Suprapubic skin (tissue), 4 donors: ENCODE measurements at regions not wholly inside any gene's neighbourhood (a gene's known extent, or its start where the extent isn't known, plus 50 kb on each side); places are given as distances from the start of the nearest gene placed in this dataset.

Source experiments
- DNase-seq, 2 donors: peaks; one replicate each; pipeline ENCODE4 v3.0.0-alpha.2; 2019; ENCODE audit warnings: low spot score in 2 of 2
- H3K27ac ChIP-seq: fragments of 200-600 bp; sonication (generic); one replicate; pipeline ENCODE4 v1.5.1; 2019
- H3K27me3 ChIP-seq: fragments of 200-600 bp; sonication (generic); one replicate; pipeline ENCODE4 v1.5.1; 2019
- H3K36me3 ChIP-seq: fragments of 200-600 bp; sonication (generic); one replicate; pipeline ENCODE4 v1.5.1; 2019
- H3K4me1 ChIP-seq: fragments of 200-600 bp; sonication (generic); one replicate; pipeline ENCODE4 v1.5.1; 2019
- H3K4me3 ChIP-seq: fragments of 200-600 bp; sonication (generic); one replicate; pipeline ENCODE4 v1.5.1; 2019; ENCODE audit warnings: mild to moderate bottlenecking
- H3K9me3 ChIP-seq: fragments of 200-600 bp; sonication (generic); one replicate; pipeline ENCODE4 v1.5.1; 2019
- CTCF ChIP-seq, 2 donors: fragments of 200-600 bp in 1 of 2; fragments of 450-650 bp in 1 of 2; sonication (generic) in 1 of 2; IDR thresholded peaks; one replicate each; pipeline ENCODE4 v1.5.1; 2016 to 2019; ENCODE audit warnings: antibody characterized with exemption in 2 of 2, mild to moderate bottlenecking in 1 of 2, moderate library complexity in 1 of 2
- EP300 ChIP-seq: sonication (generic); formaldehyde crosslinking; IDR thresholded peaks from one replicate; pipeline ENCODE4 v1.6.1; 2017; ENCODE audit warnings: antibody characterized with exemption
- POLR2A ChIP-seq, 2 donors: fragments of 450-650 bp; IDR thresholded peaks; one replicate each; pipeline ENCODE4 v1.6.1; 2017; ENCODE audit warnings: antibody characterized with exemption in 2 of 2, mild to moderate bottlenecking in 2 of 2, moderate library complexity in 2 of 2
- POLR2AphosphoS5 ChIP-seq, 3 donors: sonication (generic); formaldehyde crosslinking; IDR thresholded peaks; one replicate each; pipeline ENCODE4 v1.6.1; 2017; ENCODE audit warnings: antibody characterized with exemption in 3 of 3
- WGBS: methylation state at CpG from one replicate; pipeline ENCODE4 v1.1.5; 2018; 5-methylcytosine and 5-hydroxymethylcytosine counted together

DNA sequence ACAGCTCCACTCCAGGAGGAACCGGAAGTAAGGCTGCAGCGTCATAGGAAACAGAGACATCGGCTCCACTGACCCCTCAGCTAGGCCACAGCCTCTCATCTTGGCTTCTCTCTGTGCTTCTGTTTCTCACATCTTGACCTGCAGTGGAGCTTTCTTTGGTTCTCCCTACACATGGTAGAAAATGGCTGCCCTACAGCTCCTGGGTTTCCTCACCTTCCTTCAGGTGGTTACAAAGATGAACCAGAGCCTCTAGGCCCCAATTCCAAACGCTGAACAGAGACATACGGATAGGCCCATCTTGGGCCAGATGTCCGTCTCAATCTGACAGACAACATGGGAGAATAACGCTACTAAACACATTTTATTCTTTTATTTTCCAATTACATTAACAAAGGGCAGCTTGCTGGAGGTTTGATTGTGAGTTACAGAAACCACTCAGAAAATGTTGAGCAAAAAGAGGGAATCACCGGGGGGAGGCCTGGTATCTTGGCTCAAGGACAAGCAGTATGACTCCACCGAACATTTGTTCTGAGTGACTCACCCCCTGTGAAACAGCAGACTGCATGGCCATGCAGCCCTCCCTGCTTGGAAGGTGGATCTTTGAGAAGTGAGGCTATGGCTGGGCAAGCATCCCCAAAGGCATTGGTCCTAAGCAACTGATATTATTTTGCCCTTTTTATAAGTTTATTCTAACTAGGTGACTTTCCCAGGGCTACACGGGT is 303.5 kb downstream of the CDCA7 start:
- no peaks in the 10 kb centered on the region for H3K9me3 ChIP-seq
- no peak for TF ChIP-seq EP300
- H3K4me1 ChIP-seq: peaks cover 17% of the 10 kb centered on the region
- no peaks in the 10 kb centered on the region for H3K27me3 ChIP-seq
- no peak overlapping the region for H3K27ac ChIP-seq
- no peaks in the 10 kb centered on the region for H3K36me3 ChIP-seq
- no peak for DNase-seq
- H3K4me3 ChIP-seq: no peak overlapping the region
- WGBS: 82% methylated on average over 10 of the region's 10 CpGs

GRCh38 chr2:173658946-173659371 is 304.3 kb downstream of the CDCA7 start:
- Histone ChIP-seq H3K4me1 (peaks cover 9% of the 10 kb centered on the region), H3K9me3 (no peaks in the 10 kb centered on the region), H3K27me3 (no peaks in the 10 kb centered on the region), H3K27ac (no peak overlapping the region), H3K4me3 (no peak overlapping the region), H3K36me3 (no peaks in the 10 kb centered on the region)
- TF ChIP-seq EP300: no peak
- TF ChIP-seq POLR2AphosphoS5 (IDR thresholded peaks at IDR 0.05): no peak
- 46% methylated on average over 2 of the region's 2 CpGs for WGBS
- no peak for DNase-seq

- TF ChIP-seq CTCF (IDR thresholded peaks at IDR 0.05): no peak
- TF ChIP-seq EP300: no peak
- no peak for TF ChIP-seq POLR2AphosphoS5 (IDR thresholded peaks at IDR 0.05)
- no peak for TF ChIP-seq POLR2A (IDR thresholded peaks at IDR 0.05)
- Histone ChIP-seq H3K27ac (no peak overlapping the region), H3K36me3 (no peaks in the 10 kb centered on the region), H3K4me1 (peaks cover 4% of the 10 kb centered on the region), H3K9me3 (no peaks in the 10 kb centered on the region), H3K27me3 (no peaks in the 10 kb centered on the region), H3K4me3 (no peak overlapping the region)
- WGBS: 89% methylated on average over 8 of the region's 8 CpGs
- no peak for DNase-seq
Observed at GRCh38 chr2:173659509-173659908, 304.8 kb downstream of the CDCA7 start.

DNA sequence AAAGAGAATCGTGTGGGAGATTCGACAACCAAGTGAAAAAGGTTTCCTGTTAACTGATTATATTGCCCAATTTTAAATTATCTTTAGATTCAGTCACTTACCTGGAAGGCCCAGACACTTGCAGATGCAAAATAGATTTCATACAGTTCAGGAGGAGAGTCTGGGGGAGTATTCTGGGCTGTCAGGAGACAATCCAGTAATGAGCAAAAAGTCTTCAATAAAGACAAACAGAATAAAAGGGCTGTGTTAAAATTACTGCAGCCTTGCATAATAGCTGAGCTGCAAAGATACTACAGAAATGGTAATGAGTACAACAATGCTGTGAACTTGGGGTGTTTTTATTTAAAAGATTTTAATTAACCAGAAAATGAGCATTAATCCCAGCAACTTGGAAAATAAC is 303.6 kb downstream of the SP3 start:
- H3K27ac ChIP-seq: no peak overlapping the region
- no peak overlapping the region for H3K4me3 ChIP-seq
- H3K9me3 ChIP-seq: no peaks in the 10 kb centered on the region
- no peaks in the 10 kb centered on the region for H3K36me3 ChIP-seq
- H3K27me3 ChIP-seq: no peaks in the 10 kb centered on the region
- TF ChIP-seq EP300 (no peak), POLR2AphosphoS5 (IDR thresholded peaks at IDR 0.05) (no peak), POLR2A (IDR thresholded peaks at IDR 0.05) (no peak), CTCF (IDR thresholded peaks at IDR 0.05) (no peak)
- WGBS: 90% methylated on average over 2 of the region's 2 CpGs
- H3K4me1 ChIP-seq: peaks cover 6% of the 10 kb centered on the region
- DNase-seq: no peak

DNA sequence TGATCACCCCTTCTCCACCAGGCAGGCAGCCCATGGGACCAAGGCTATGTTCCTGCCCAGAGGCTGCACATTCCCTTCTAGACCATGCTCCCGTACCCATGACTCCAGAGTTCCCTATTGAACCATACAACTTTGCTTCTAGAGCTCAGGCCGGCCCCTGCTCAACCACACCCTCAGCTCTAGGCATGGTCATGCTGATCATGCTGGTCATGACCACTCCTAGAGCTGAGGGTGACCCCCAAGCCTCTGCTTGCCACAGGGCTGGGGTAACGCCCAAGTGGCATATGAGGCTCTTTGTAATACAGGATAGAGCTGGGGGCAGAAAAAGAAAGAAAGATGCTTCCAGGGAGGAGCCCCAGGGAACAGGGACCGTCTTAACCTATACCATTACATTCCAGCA is 301.8 kb downstream of the SP3 start:
- peaks cover 6% of the 10 kb centered on the region for H3K4me1 ChIP-seq
- TF ChIP-seq POLR2A (IDR thresholded peaks at IDR 0.05) (no peak), CTCF (IDR thresholded peaks at IDR 0.05) (no peak), POLR2AphosphoS5 (IDR thresholded peaks at IDR 0.05) (no peak), EP300 (no peak)
- WGBS: 92% methylated on average over 4 of the region's 4 CpGs

DNA sequence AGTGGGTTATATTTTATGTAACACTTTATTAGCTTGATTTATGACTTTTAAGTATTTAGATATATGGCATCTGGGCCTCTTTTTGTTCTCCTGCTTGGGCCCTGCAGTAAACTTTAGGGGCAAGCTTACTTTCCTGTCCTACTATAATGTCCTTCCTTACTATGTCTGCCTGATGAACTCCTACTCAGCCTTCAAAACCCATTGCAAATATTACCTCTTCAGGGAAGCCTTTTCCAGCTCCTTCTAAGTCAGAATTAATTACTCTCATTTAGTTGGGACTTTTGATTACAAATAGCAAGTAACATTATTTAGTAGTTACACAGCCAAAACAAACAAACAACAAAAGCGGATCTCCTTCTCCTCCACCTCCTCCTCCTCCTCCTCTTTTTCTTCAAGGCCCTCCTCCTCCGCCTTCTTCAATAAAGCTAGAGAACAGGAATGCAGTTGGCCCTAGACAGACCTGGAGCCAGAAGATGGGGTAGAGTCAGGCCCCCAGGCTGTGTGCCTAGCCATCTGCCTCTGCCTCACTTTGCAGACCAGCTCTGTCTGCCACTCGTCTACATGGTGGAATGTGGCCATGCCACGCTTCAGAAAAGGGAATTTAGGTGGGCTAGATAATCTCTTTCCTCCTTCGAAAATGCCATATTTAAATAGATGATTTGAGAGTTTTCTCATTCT is 301.2 kb downstream of the SP3 start:
- Histone ChIP-seq H3K36me3 (no peaks in the 10 kb centered on the region), H3K4me3 (no peak overlapping the region), H3K27ac (no peak overlapping the region), H3K4me1 (peaks cover 2% of the 10 kb centered on the region), H3K9me3 (no peaks in the 10 kb centered on the region), H3K27me3 (no peaks in the 10 kb centered on the region)
- DNase-seq: no peak
- TF ChIP-seq CTCF (IDR thresholded peaks at IDR 0.05) (no peak), EP300 (no peak), POLR2A (IDR thresholded peaks at IDR 0.05) (no peak), POLR2AphosphoS5 (IDR thresholded peaks at IDR 0.05) (no peak)
- 93% methylated on average over 5 of the region's 5 CpGs for WGBS

More for the DNA sequence above, 301.8 kb downstream of the SP3 start:
- DNase-seq: no peak
- Histone ChIP-seq H3K9me3 (no peaks in the 10 kb centered on the region), H3K4me3 (no peak overlapping the region), H3K27ac (no peak overlapping the region), H3K27me3 (no peaks in the 10 kb centered on the region), H3K36me3 (no peaks in the 10 kb centered on the region)
